ENCODE measurements at regions not wholly inside any gene's neighbourhood (a gene's known extent, or its start where the extent isn't known, plus 50 kb on each side); places are given as distances from the start of the nearest gene placed in this dataset.

GRCh38 chr7:25855854-25856782, 295.9 kb upstream of the NFE2L3 start:
- TF ChIP-seq, protein P1, sequence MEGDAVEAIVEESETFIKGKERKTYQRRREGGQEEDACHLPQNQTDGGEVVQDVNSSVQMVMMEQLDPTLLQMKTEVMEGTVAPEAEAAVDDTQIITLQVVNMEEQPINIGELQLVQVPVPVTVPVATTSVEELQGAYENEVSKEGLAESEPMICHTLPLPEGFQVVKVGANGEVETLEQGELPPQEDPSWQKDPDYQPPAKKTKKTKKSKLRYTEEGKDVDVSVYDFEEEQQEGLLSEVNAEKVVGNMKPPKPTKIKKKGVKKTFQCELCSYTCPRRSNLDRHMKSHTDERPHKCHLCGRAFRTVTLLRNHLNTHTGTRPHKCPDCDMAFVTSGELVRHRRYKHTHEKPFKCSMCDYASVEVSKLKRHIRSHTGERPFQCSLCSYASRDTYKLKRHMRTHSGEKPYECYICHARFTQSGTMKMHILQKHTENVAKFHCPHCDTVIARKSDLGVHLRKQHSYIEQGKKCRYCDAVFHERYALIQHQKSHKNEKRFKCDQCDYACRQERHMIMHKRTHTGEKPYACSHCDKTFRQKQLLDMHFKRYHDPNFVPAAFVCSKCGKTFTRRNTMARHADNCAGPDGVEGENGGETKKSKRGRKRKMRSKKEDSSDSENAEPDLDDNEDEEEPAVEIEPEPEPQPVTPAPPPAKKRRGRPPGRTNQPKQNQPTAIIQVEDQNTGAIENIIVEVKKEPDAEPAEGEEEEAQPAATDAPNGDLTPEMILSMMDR (IDR thresholded peaks at IDR 0.05): no peak
- TF ChIP-seq POLR2A (IDR thresholded peaks at IDR 0.05; ENCODE audit: low read length) (no peak), ESRRA (IDR thresholded peaks at IDR 0.05; ENCODE audit: borderline replicate concordance, low read length) (no peak)

Data from A549 (cell line).